ENCODE measurements at regions not wholly inside any gene's neighbourhood (a gene's known extent, or its start where the extent isn't known, plus 50 kb on each side); places are given as distances from the start of the nearest gene placed in this dataset.
"Not testable (repeated sequence)": the region's sequence is repeated elsewhere in the genome, so short reads cannot be mapped to it uniquely, and the experiment has no call there.

DNA sequence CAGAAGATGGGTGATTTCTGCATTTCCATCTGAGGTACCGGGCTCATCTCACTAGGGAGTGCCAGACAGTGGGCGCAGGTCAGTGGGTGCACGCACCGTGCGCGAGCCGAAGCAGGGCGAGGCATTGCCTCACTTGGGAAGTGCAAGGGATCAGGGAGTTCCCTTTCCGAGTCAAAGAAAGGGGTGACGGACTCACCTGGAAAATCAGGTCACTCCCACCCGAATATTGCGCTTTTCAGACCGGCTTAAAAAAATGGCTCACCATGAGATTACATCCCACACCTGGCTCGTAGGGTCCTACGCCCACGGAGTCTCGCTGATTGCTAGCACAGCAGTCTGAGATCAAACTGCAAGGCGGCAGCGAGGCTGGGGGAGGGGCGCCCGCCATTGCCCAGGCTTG, 194.0 kb downstream of the PARM1 start:
- TF ChIP-seq, protein P1, sequence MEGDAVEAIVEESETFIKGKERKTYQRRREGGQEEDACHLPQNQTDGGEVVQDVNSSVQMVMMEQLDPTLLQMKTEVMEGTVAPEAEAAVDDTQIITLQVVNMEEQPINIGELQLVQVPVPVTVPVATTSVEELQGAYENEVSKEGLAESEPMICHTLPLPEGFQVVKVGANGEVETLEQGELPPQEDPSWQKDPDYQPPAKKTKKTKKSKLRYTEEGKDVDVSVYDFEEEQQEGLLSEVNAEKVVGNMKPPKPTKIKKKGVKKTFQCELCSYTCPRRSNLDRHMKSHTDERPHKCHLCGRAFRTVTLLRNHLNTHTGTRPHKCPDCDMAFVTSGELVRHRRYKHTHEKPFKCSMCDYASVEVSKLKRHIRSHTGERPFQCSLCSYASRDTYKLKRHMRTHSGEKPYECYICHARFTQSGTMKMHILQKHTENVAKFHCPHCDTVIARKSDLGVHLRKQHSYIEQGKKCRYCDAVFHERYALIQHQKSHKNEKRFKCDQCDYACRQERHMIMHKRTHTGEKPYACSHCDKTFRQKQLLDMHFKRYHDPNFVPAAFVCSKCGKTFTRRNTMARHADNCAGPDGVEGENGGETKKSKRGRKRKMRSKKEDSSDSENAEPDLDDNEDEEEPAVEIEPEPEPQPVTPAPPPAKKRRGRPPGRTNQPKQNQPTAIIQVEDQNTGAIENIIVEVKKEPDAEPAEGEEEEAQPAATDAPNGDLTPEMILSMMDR (IDR thresholded peaks at IDR 0.05): not testable (repeated sequence)
- TF ChIP-seq POLR2A (IDR thresholded peaks at IDR 0.05): not testable (repeated sequence)

All from right lobe of liver (tissue), 4 donors.